GM19438 (cell line): ENCODE measurements at regions not wholly inside any gene's neighbourhood (a gene's known extent, or its start where the extent isn't known, plus 50 kb on each side); places are given as distances from the start of the nearest gene placed in this dataset.

Source experiments
- ATAC-seq: cut with Tn5 transposase; IDR thresholded peaks from one replicate; pipeline ENCODE4 v1.9.1; 2021; ENCODE audit warnings: low read depth; ENCODE audit not compliant: unreplicated experiment

- ATAC-seq = no peak
These were observed 271.2 kb upstream of the MDFIC2 start for GRCh38 chr3:70583682-70584081.

- ATAC-seq = no peak
These were observed 270.4 kb upstream of the MDFIC2 start for GRCh38 chr3:70582803-70583202.

- no peak for ATAC-seq
These were observed 267.6 kb upstream of the MDFIC2 start for GRCh38 chr3:70580021-70580420.

- ATAC-seq = no peak
These were observed 259.3 kb upstream of the MDFIC2 start for GRCh38 chr3:70571696-70572095.

- no peak for ATAC-seq
These were observed 258.1 kb upstream of the MDFIC2 start for GRCh38 chr3:70570584-70570983.

- no peak for ATAC-seq
These were observed 256.2 kb upstream of the MDFIC2 start for GRCh38 chr3:70568626-70569025.

GRCh38 chr3:70565861-70566260 lies 253.4 kb upstream of the MDFIC2 start:
- ATAC-seq = no peak

- no peak for ATAC-seq
These were observed 252.1 kb upstream of the MDFIC2 start for GRCh38 chr3:70564552-70564951.

- no peak for ATAC-seq
These were observed 249.4 kb upstream of the MDFIC2 start for GRCh38 chr3:70561796-70562195.

- ATAC-seq = no peak
These were observed 246.5 kb upstream of the MDFIC2 start for GRCh38 chr3:70558956-70559355.

GRCh38 chr3:70557976-70558375 lies 245.5 kb upstream of the MDFIC2 start:
- ATAC-seq = no peak

- no peak for ATAC-seq
These were observed 243.6 kb upstream of the MDFIC2 start for GRCh38 chr3:70556056-70556455.

GRCh38 chr3:70554170-70554569 lies 241.7 kb upstream of the MDFIC2 start:
- no peak for ATAC-seq

GRCh38 chr3:70550723-70551319 lies 238.4 kb upstream of the MDFIC2 start:
- no peak for ATAC-seq

GRCh38 chr3:70546679-70547078 lies 234.2 kb upstream of the MDFIC2 start:
- no peak for ATAC-seq

GRCh38 chr3:70543493-70543892 lies 231.1 kb upstream of the MDFIC2 start:
- ATAC-seq = no peak

GRCh38 chr3:70539908-70540307 lies 227.5 kb upstream of the MDFIC2 start:
- ATAC-seq = no peak

GRCh38 chr3:70532806-70533205 lies 220.4 kb upstream of the MDFIC2 start:
- ATAC-seq = no peak

GRCh38 chr3:70531838-70532489 lies 219.5 kb upstream of the MDFIC2 start:
- no peak for ATAC-seq

GRCh38 chr3:70531063-70531657 lies 218.7 kb upstream of the MDFIC2 start:
- ATAC-seq = no peak

GRCh38 chr3:70530626-70531025 lies 218.2 kb upstream of the MDFIC2 start:
- ATAC-seq = no peak

- no peak for ATAC-seq
These were observed 214.6 kb upstream of the MDFIC2 start for GRCh38 chr3:70527026-70527425.
